ENCODE measurements at regions not wholly inside any gene's neighbourhood (a gene's known extent, or its start where the extent isn't known, plus 50 kb on each side); places are given as distances from the start of the nearest gene placed in this dataset.

- TF ChIP-seq CTCF (IDR thresholded peaks at IDR 0.05; ENCODE audit: control extremely low read depth in 1 of 3, insufficient read depth in 1 of 3, low read depth in 1 of 3, low read length in 3 of 3) (no peak), POLR2A (IDR thresholded peaks at IDR 0.05; ENCODE audit: control extremely low read depth in 1 of 2, low read depth in 2 of 2, low read length in 2 of 2) (no peak), RXRA (IDR thresholded peaks at IDR 0.05; ENCODE audit: insufficient read depth, low read depth, low read length) (no peak), EP300 (IDR thresholded peaks at IDR 0.05; ENCODE audit: borderline replicate concordance in 1 of 2, low read depth in 2 of 2, low read length in 2 of 2) (no peak), NRF1 (IDR thresholded peaks at IDR 0.05; ENCODE audit: low read depth, low read length) (no peak), TEAD4 (IDR thresholded peaks at IDR 0.05; ENCODE audit: low read depth, low read length) (no peak), USF2 (IDR thresholded peaks at IDR 0.05; ENCODE audit: low read length) (no peak), CBX8 (IDR thresholded peaks at IDR 0.05; ENCODE audit: borderline replicate concordance, low read depth, low read length) (no peak), CHD2 (IDR thresholded peaks at IDR 0.05; ENCODE audit: low read length) (no peak), TAF1 (IDR thresholded peaks at IDR 0.05; ENCODE audit: low read depth, low read length) (no peak), KDM1A (IDR thresholded peaks at IDR 0.05; ENCODE audit: borderline replicate concordance, low read length) (no peak), BRCA1 (IDR thresholded peaks at IDR 0.05; ENCODE audit: low read depth, low read length) (no peak), MAX (IDR thresholded peaks at IDR 0.05) (no peak), MAFK (IDR thresholded peaks at IDR 0.05; ENCODE audit: low read depth, low read length) (no peak)
Observed at GRCh38 chr2:168345601-168346000, 98.2 kb upstream of the STK39 start.
